ENCODE measurements at regions not wholly inside any gene's neighbourhood (a gene's known extent, or its start where the extent isn't known, plus 50 kb on each side); places are given as distances from the start of the nearest gene placed in this dataset.

- TF ChIP-seq, protein P1, sequence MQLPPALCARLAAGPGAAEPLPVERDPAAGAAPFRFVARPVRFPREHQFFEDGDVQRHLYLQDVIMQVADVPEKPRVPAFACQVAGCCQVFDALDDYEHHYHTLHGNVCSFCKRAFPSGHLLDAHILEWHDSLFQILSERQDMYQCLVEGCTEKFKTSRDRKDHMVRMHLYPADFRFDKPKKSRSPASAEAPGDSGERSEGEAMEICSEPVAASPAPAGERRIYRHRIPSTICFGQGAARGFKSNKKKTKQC (CRISPR knock-in tag; IDR thresholded peaks at IDR 0.05), result no peak
- TF ChIP-seq MAFF (IDR thresholded peaks at IDR 0.05; ENCODE audit: low read length), result peak; percentile 24; the same call in 1 of the 2 replicates
Observed at GRCh38 chr15:53218666-53219580, 428.8 kb upstream of the ONECUT1 start (continued).

GRCh38 chr15:53216036-53216435 is 425.9 kb upstream of the ONECUT1 start:
- FAIRE-seq (no peak), ATAC-seq (no peak), DNase-seq (ENCODE audit: extremely low read depth in 1 of 4, low spot score in 3 of 4) (no peak)
- H2AFZ ChIP-seq (ENCODE audit: low read depth, low read length), result no peak overlapping the region
- no peaks in the 10 kb centered on the region for H3K79me2 ChIP-seq (ENCODE audit: control insufficient read depth, insufficient read depth, low read length)
- H4K20me1 ChIP-seq (replicated peaks; ENCODE audit: control insufficient read depth, insufficient read depth, low read length), result no peaks in the 10 kb centered on the region
- no peaks in the 10 kb centered on the region for H3K9me1 ChIP-seq (ENCODE audit: control insufficient read depth, insufficient read depth, low read length)
- no peaks in the 10 kb centered on the region for H3K9me3 ChIP-seq (replicated peaks; ENCODE audit: control insufficient read depth, insufficient read depth, low read depth, low read length)
- no peak overlapping the region for H3K4me2 ChIP-seq (ENCODE audit: insufficient read depth, low read length)
- intact Hi-C loops (cut with micrococcal nuclease), result no loop called here
- no peak overlapping the region for H3K4me3 ChIP-seq
- H3K27me3 ChIP-seq (ENCODE audit: control insufficient read depth in 2 of 2, insufficient read depth in 2 of 2, low read length in 2 of 2), result no peaks in the 10 kb centered on the region
- no peak overlapping the region for H3K27ac ChIP-seq (ENCODE audit: extremely low read depth, low read depth, low read length)
- ChIA-PET POLR2A (no interaction called here), CTCF (ENCODE audit: low intra/inter-chr PET ratio) (no interaction called here)
- no peaks in the 10 kb centered on the region for H3K36me3 ChIP-seq (ENCODE audit: control insufficient read depth, insufficient read depth, low read length)
- WGBS (ENCODE audit: insufficient coverage, low coverage, missing lambda C conversion rate), result 2% methylated on average over 3 of the region's 3 CpGs
- H3K9ac ChIP-seq (ENCODE audit: insufficient read depth in 1 of 2, low read depth in 2 of 2, low read length in 2 of 2), result no peak overlapping the region
- TF ChIP-seq MBD2 (IDR thresholded peaks at IDR 0.05; ENCODE audit: borderline replicate concordance, low read depth) (no peak), MCM3 (IDR thresholded peaks at IDR 0.05) (no peak), KLF16 (IDR thresholded peaks at IDR 0.05) (no peak), BHLHE40 (IDR thresholded peaks at IDR 0.05; ENCODE audit: low read length) (no peak), TRIM24 (IDR thresholded peaks at IDR 0.05) (no peak), MTA2 (IDR thresholded peaks at IDR 0.05; ENCODE audit: low read depth) (no peak), SIX5 (IDR thresholded peaks at IDR 0.05; ENCODE audit: borderline replicate concordance in 1 of 2, insufficient read depth in 1 of 2, low read depth in 1 of 2, low read length in 2 of 2) (no peak), CBX5 (IDR thresholded peaks at IDR 0.05; ENCODE audit: borderline replicate concordance, low read depth) (no peak), FOXK1 (CRISPR knock-in tag; IDR thresholded peaks at IDR 0.05; ENCODE audit: borderline replicate concordance) (no peak), FIP1L1 (IDR thresholded peaks at IDR 0.05; ENCODE audit: low read depth, low read length, poor library complexity, severe bottlenecking) (no peak), HOXB6 (CRISPR knock-in tag; IDR thresholded peaks at IDR 0.05; ENCODE audit: borderline replicate concordance) (no peak)
- H3K4me1 ChIP-seq (replicated peaks in 1 of 2; ENCODE audit: control insufficient read depth in 2 of 2, insufficient read depth in 2 of 2, low read length in 2 of 2), result no peaks in the 10 kb centered on the region
- BruUV-seq (replicated peaks), result no TSS peak
- in situ Hi-C loops (cut with MboI), result no loop called here
